ENCODE measurements at regions not wholly inside any gene's neighbourhood (a gene's known extent, or its start where the extent isn't known, plus 50 kb on each side); places are given as distances from the start of the nearest gene placed in this dataset.

GRCh38 chr1:231091831-231092301, 51.8 kb upstream of the FAM89A start (continued):
- TF ChIP-seq CREB1 (IDR thresholded peaks at IDR 0.05) (no peak; the same call in 1 of the 2 replicates), CREB1 (CRISPR knock-in tag; IDR thresholded peaks at IDR 0.05) (peak; percentile 54; the same call in 1 of the 2 replicates), MGA (IDR thresholded peaks at IDR 0.05) (0 out of 2 replicates have a peak, but pooled peaks have one; percentile 24), PYGO2 (tag; IDR thresholded peaks at IDR 0.05) (no peak), CBX2 (IDR thresholded peaks at IDR 0.05; ENCODE audit: insufficient read depth, low read length, poor library complexity, severe bottlenecking) (no peak), SIN3A (IDR thresholded peaks at IDR 0.05; ENCODE audit: borderline replicate concordance in 2 of 2, control insufficient read depth in 1 of 2, low read depth in 2 of 2, low read length in 2 of 2) (no peak), ZNF717 (CRISPR knock-in tag; IDR thresholded peaks at IDR 0.05) (no peak), TCF7L2 (IDR thresholded peaks at IDR 0.05; ENCODE audit: low read depth, low read length) (0 out of 2 replicates have a peak, but pooled peaks have one; percentile 25)

All from K562 (cell line).